B cell (primary cell): ENCODE measurements at regions not wholly inside any gene's neighbourhood (a gene's known extent, or its start where the extent isn't known, plus 50 kb on each side); places are given as distances from the start of the nearest gene placed in this dataset.

Experiments used
- ATAC-seq: fragments of 200-7000 bp; cut with Tn5 transposase; one replicate; pipeline ENCODE4 v1.10.0; 2021; ENCODE audit warnings: low read depth, mild to moderate bottlenecking, moderate number of reproducible peaks, moderate library complexity
- CTCF ChIA-PET: fragments of 350-600 bp; sonication (Branson Sonifier 250); formaldehyde crosslinking; loops from one replicate; lab custom pipeline; 2021; ENCODE audit warnings: antibody characterized with exemption, inconsistent platforms; lab: Charles Lee
- POLR2A ChIA-PET: fragments of 350-600 bp; sonication (Branson Sonifier 250); formaldehyde crosslinking; loops from one replicate; lab custom pipeline; 2021; ENCODE audit warnings: antibody characterized with exemption; lab: Charles Lee
- DNase-seq: peaks from one replicate; pipeline ENCODE4 v3.0.0; 2013
- H2AFZ ChIP-seq: 2 replicates; pipeline ENCODE4 v1.6.1; 2012; ENCODE audit warnings: mild to moderate bottlenecking, low read depth, low read length; ENCODE audit not compliant: insufficient read depth, poor library complexity, severe bottlenecking
- H3K27ac ChIP-seq, 2 donors: 1 replicate in 1 of 2; 2 replicates in 1 of 2; pipeline ENCODE4 v1.5.1; 2012 to 2013; ENCODE audit warnings: low read length in 2 of 2, mild to moderate bottlenecking in 2 of 2, moderate library complexity in 1 of 2
- H3K27me3 ChIP-seq, 4 experiments: fragments of 200-600 bp in 1 of 4; sonication (generic) in 1 of 4; replicated peaks in 1 of 4; 1 replicate in 2 of 4; 2 replicates in 2 of 4; pipeline versions ENCODE4 v1.6.1 to v1.7.0; 2013 to 2016; ENCODE audit warnings: low read length in 3 of 4, mild to moderate bottlenecking in 2 of 4, mixed read lengths in 1 of 4, moderate library complexity in 1 of 4; ENCODE audit not compliant: insufficient read depth in 4 of 4, control insufficient read depth in 3 of 4; ENCODE audit errors: control extremely low read depth in 1 of 4
- H3K36me3 ChIP-seq, 2 experiments: replicated peaks in 1 of 2; 1 replicate in 1 of 2; 2 replicates in 1 of 2; pipeline versions ENCODE4 v1.6.1 to v1.7.1; 2013; ENCODE audit warnings: low read length in 1 of 2; ENCODE audit not compliant: insufficient read depth in 2 of 2, control insufficient read depth in 1 of 2; ENCODE audit errors: control extremely low read depth in 1 of 2, extremely low read depth in 1 of 2
- H3K4me1 ChIP-seq, 2 donors: fragments of 200-600 bp in 1 of 2; sonication (generic) in 1 of 2; 1 replicate in 1 of 2; 2 replicates in 1 of 2; pipeline versions ENCODE4 v1.5.1 to v1.6.1; 2013 to 2017; ENCODE audit warnings: low read length in 2 of 2; ENCODE audit not compliant: control insufficient read depth in 2 of 2, insufficient read depth in 2 of 2
- H3K4me2 ChIP-seq: replicated peaks from 2 replicates; pipeline ENCODE3; 2012; ENCODE audit warnings: mild to moderate bottlenecking, low read depth, low read length; ENCODE audit not compliant: poor library complexity, severe bottlenecking
- H3K4me3 ChIP-seq, 5 experiments: fragments of 200-600 bp in 1 of 5; sonication (generic) in 1 of 5; 1 replicate in 3 of 5; 2 replicates in 2 of 5; pipeline versions ENCODE4 v1.5.1 to v1.7.0; 2011 to 2016; ENCODE audit warnings: low read length in 4 of 5, mild to moderate bottlenecking in 4 of 5, low read depth in 2 of 5, control low read depth in 1 of 5, moderate library complexity in 1 of 5; ENCODE audit not compliant: insufficient read depth in 1 of 5; ENCODE audit errors: control extremely low read depth in 1 of 5, extremely low read depth in 1 of 5
- H3K79me2 ChIP-seq: fragments of 200-600 bp; sonication (generic); one replicate; pipeline ENCODE4 v1.6.0; 2016; ENCODE audit warnings: low read length; ENCODE audit not compliant: control insufficient read depth, insufficient read depth
- H3K9ac ChIP-seq: fragments of 200-600 bp; sonication (generic); 2 replicates; pipeline ENCODE4 v1.6.1; 2017; ENCODE audit warnings: mild to moderate bottlenecking, low read length, moderate library complexity
- H3K9me3 ChIP-seq, 3 donors: one replicate each; pipeline versions ENCODE4 v1.6.1 to v1.7.1; 2013; ENCODE audit warnings: low read length in 2 of 3; ENCODE audit not compliant: control insufficient read depth in 2 of 3, insufficient read depth in 1 of 3; ENCODE audit errors: control extremely low read depth in 1 of 3
- H4K20me1 ChIP-seq: 2 replicates; pipeline ENCODE4 v1.6.0; 2012; ENCODE audit warnings: mild to moderate bottlenecking, low read length; ENCODE audit not compliant: insufficient read depth, control insufficient read depth, poor library complexity, severe bottlenecking
- H3K27ac Mint-ChIP-seq: one replicate; pipeline ENCODE4 v1.8.0; 2021; ENCODE audit warnings: mixed read lengths
- H3K27me3 Mint-ChIP-seq: one replicate; pipeline ENCODE4 v1.8.0; 2021; ENCODE audit warnings: mixed read lengths
- H3K4me1 Mint-ChIP-seq: one replicate; pipeline ENCODE4 v1.8.0; 2021; ENCODE audit warnings: mixed read lengths
- H3K4me3 Mint-ChIP-seq: one replicate; pipeline ENCODE4 v1.8.0; 2021; ENCODE audit warnings: mixed read lengths
- H3K9me3 Mint-ChIP-seq: one replicate; pipeline ENCODE4 v1.8.0; 2022; ENCODE audit warnings: mixed read lengths; ENCODE audit not compliant: insufficient read depth
- EZH2 ChIP-seq: IDR thresholded peaks from 2 replicates; pipeline ENCODE4 v1.6.1; 2012; ENCODE audit warnings: borderline replicate concordance, low read depth, mild to moderate bottlenecking, moderate library complexity, low read length; ENCODE audit not compliant: insufficient read depth, poor library complexity, severe bottlenecking
- WGBS: methylation state at CpG from one replicate; pipeline ENCODE4 v1.1.5; 2013; ENCODE audit warnings: missing lambda C conversion rate; ENCODE audit not compliant: insufficient coverage; 5-methylcytosine and 5-hydroxymethylcytosine counted together
- intact Hi-C: fragments of 100-400 bp; cut with micrococcal nuclease; formaldehyde crosslinking; loops from one replicate; pipeline ENCODE4 v1.10.0; 2022
- TF ChIP-seq, protein P1 (sequence below): fragments of 200-600 bp; IDR thresholded peaks from one replicate; pipeline ENCODE4 v1.8.0; 2022; ENCODE audit warnings: antibody characterized with exemption, mild to moderate bottlenecking

DNA sequence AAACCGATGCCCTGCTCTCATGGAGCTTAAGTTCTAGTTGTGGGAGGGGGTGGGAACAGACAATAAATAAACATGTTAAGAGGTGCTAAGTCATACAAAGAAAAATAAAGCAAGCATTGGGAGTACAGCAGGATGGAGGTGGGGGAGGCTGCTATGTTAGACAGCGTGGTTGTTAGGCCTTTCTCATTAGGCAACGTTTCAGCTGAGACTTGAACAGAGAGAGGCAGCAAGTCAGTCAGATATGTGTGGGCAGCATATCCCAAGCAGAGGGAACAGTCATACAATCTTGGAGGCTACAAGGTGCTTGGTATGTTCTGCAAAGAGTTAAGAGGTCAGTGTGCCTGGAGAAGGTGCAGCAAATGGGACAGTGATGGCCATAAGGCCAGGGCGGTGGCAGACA lies 97.7 kb upstream of the CCDC196 start:
- Histone ChIP-seq H3K27me3 (no peaks in the 10 kb centered on the region), H3K79me2 (no peaks in the 10 kb centered on the region), H2AFZ (no peak overlapping the region), H3K27ac (no peak overlapping the region), H4K20me1 (no peaks in the 10 kb centered on the region), H3K9me3 (no peaks in the 10 kb centered on the region), H3K4me3 (no peak overlapping the region), H3K4me1 (no peaks in the 10 kb centered on the region), H3K9ac (no peak overlapping the region), H3K36me3 (no peaks in the 10 kb centered on the region), H3K4me2 (no peak overlapping the region)
- no peak for ATAC-seq
- intact Hi-C loops: no loop called here
- no peak for DNase-seq
- Mint-ChIP-seq H3K4me1 (no peaks in the 10 kb centered on the region), H3K27me3 (peaks cover 8% of the 10 kb centered on the region), H3K9me3 (no peaks in the 10 kb centered on the region), H3K4me3 (no peak overlapping the region), H3K27ac (no peak overlapping the region)
- CTCF ChIA-PET: no interaction called here
- POLR2A ChIA-PET: no interaction called here
- 97% methylated on average over 4 of the region's 4 CpGs for WGBS
- TF ChIP-seq EZH2: no peak
- TF ChIP-seq, protein P1, sequence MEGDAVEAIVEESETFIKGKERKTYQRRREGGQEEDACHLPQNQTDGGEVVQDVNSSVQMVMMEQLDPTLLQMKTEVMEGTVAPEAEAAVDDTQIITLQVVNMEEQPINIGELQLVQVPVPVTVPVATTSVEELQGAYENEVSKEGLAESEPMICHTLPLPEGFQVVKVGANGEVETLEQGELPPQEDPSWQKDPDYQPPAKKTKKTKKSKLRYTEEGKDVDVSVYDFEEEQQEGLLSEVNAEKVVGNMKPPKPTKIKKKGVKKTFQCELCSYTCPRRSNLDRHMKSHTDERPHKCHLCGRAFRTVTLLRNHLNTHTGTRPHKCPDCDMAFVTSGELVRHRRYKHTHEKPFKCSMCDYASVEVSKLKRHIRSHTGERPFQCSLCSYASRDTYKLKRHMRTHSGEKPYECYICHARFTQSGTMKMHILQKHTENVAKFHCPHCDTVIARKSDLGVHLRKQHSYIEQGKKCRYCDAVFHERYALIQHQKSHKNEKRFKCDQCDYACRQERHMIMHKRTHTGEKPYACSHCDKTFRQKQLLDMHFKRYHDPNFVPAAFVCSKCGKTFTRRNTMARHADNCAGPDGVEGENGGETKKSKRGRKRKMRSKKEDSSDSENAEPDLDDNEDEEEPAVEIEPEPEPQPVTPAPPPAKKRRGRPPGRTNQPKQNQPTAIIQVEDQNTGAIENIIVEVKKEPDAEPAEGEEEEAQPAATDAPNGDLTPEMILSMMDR: no peak

GRCh38 chr14:66389481-66389880 lies 96.7 kb upstream of the CCDC196 start:
- Histone ChIP-seq H3K27ac (no peak overlapping the region), H3K27me3 (no peaks in the 10 kb centered on the region), H3K9me3 (no peaks in the 10 kb centered on the region), H2AFZ (no peak overlapping the region), H3K9ac (no peak overlapping the region), H3K4me2 (no peak overlapping the region), H3K79me2 (no peaks in the 10 kb centered on the region), H3K4me1 (no peaks in the 10 kb centered on the region), H3K4me3 (no peak overlapping the region), H3K36me3 (no peaks in the 10 kb centered on the region), H4K20me1 (no peaks in the 10 kb centered on the region)
- TF ChIP-seq, protein P1: no peak
- no peak for TF ChIP-seq EZH2
- Mint-ChIP-seq H3K4me3 (no peak overlapping the region), H3K27ac (no peak overlapping the region), H3K4me1 (no peaks in the 10 kb centered on the region), H3K27me3 (peaks cover 8% of the 10 kb centered on the region), H3K9me3 (no peaks in the 10 kb centered on the region)
- intact Hi-C loops: no loop called here
- ChIA-PET CTCF (no interaction called here), POLR2A (no interaction called here)
- no peak for DNase-seq
- 88% methylated on average over 1 of the region's 1 CpG for WGBS
- ATAC-seq: no peak
